ENCODE measurements at regions not wholly inside any gene's neighbourhood (a gene's known extent, or its start where the extent isn't known, plus 50 kb on each side); places are given as distances from the start of the nearest gene placed in this dataset.

- no peak for TF ChIP-seq SUZ12 (IDR thresholded peaks at IDR 0.05; ENCODE audit: extremely low read depth, insufficient read depth, insufficient read length)
- no peak for TF ChIP-seq YY1 (IDR thresholded peaks at IDR 0.05; ENCODE audit: insufficient read depth, insufficient read length)
Measured at GRCh38 chr6:114714836-114715507, 372.1 kb upstream of the HS3ST5 start.
